ENCODE measurements at regions not wholly inside any gene's neighbourhood (a gene's known extent, or its start where the extent isn't known, plus 50 kb on each side); places are given as distances from the start of the nearest gene placed in this dataset.

- no peak for TF ChIP-seq CTCF (IDR thresholded peaks at IDR 0.05)
- TF ChIP-seq POLR2A (IDR thresholded peaks at IDR 0.05) = no peak
- TF ChIP-seq EP300 (IDR thresholded peaks at IDR 0.05) = no peak
Measured at GRCh38 chr4:154078504-154079350, 289.8 kb upstream of the SFRP2 start.

Measured in ovary (tissue), 3 donors.